Loucy (cell line): ENCODE measurements at regions not wholly inside any gene's neighbourhood (a gene's known extent, or its start where the extent isn't known, plus 50 kb on each side); places are given as distances from the start of the nearest gene placed in this dataset.

Source experiments
- CTCF ChIP-seq: fragments of 200-600 bp; sonication (generic); conservative IDR thresholded peaks from 2 replicates; pipeline ENCODE4 v1.5.1; 2014; ENCODE audit warnings: mild to moderate bottlenecking, antibody characterized with exemption, low read length
- EZH2phosphoT487 ChIP-seq: fragments of 200-600 bp; IDR thresholded peaks from 2 replicates; pipeline ENCODE4 v1.6.1; 2018; ENCODE audit warnings: antibody characterized with exemption, mild to moderate bottlenecking, moderate library complexity, borderline replicate concordance

DNA sequence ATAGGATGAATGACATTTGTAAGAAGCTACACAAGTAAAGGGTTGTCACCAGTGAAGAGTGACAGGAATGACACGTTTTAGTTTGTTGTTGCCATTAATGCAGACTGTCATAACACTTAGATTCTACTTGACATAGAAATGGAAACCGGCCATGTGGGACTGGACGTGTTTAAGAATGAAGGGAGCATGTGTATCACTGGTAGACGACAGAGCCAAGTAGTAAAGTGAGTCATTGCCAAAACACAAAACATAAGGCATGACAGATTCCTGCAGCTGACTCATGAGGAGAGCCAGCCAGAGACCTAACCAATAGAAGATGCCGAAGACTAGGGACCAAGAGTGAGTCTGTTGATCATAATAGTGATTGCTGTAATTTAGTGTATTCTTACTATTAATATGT, 106.2 kb upstream of the PLAAT1 start:
- TF ChIP-seq CTCF (no peak), EZH2phosphoT487 (no peak)
